ENCODE measurements at regions not wholly inside any gene's neighbourhood (a gene's known extent, or its start where the extent isn't known, plus 50 kb on each side); places are given as distances from the start of the nearest gene placed in this dataset.
"Not testable (repeated sequence)": the region's sequence is repeated elsewhere in the genome, so short reads cannot be mapped to it uniquely, and the experiment has no call there.

DNA sequence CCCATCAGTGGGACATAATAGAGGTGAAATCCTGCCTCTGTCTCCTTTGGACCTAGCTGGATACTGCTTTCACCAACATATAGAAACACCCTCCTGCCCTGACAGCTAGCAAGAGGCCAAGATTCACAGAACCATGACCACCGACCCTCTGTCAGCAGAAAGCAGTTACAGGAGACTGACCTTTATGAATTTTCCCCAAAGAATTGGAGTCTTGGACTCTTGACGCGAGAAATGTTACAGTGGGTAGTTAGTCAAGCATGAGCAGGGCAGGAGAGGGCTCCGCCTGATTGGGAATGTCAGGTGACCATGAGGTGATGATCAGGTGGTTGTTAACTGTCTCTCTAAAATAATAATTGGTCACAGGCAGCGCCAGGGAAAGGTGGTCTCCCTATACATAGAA lies 1002.3 kb downstream of the TDRD15 start:
- TF ChIP-seq CTCF (IDR thresholded peaks at IDR 0.05; ENCODE audit: low read depth, low read length), result no peak
- no peak for DNase-seq (ENCODE audit: low read depth in 2 of 2)
- no peak overlapping the region for H3K4me3 ChIP-seq (replicated peaks in 1 of 2; ENCODE audit: low read depth in 2 of 2, low read length in 2 of 2)

- DNase-seq (ENCODE audit: low read depth in 2 of 2), result no peak
- no peak overlapping the region for H3K4me3 ChIP-seq (replicated peaks in 1 of 2; ENCODE audit: low read depth in 2 of 2, low read length in 2 of 2)
- TF ChIP-seq CTCF (IDR thresholded peaks at IDR 0.05; ENCODE audit: low read depth, low read length), result no peak
Observed at GRCh38 chr2:22126978-22127377, 1003.2 kb downstream of the TDRD15 start.

DNA sequence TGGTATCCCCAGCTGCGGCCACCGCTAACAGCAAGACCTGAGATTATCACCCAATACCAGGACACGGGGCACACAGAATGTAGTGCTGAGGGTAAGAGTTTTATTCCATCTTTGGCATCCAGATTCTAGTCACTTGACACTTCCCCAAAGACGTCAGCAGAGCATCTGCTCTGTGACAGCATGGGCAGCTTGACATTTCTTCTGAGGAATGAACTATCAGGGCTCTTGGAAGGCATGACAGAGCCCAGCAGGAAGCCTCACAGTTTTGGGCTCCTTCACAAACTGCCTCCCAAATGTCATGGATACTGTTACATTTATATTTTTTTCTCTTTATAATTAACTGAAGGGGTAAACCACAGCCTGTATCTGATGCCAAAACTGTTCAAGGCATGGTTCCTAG lies 1010.7 kb downstream of the TDRD15 start:
- no peak for TF ChIP-seq CTCF (IDR thresholded peaks at IDR 0.05; ENCODE audit: low read depth, low read length)
- no peak overlapping the region for H3K4me3 ChIP-seq (replicated peaks in 1 of 2; ENCODE audit: low read depth in 2 of 2, low read length in 2 of 2)
- DNase-seq (ENCODE audit: low read depth in 2 of 2), result no peak

DNA sequence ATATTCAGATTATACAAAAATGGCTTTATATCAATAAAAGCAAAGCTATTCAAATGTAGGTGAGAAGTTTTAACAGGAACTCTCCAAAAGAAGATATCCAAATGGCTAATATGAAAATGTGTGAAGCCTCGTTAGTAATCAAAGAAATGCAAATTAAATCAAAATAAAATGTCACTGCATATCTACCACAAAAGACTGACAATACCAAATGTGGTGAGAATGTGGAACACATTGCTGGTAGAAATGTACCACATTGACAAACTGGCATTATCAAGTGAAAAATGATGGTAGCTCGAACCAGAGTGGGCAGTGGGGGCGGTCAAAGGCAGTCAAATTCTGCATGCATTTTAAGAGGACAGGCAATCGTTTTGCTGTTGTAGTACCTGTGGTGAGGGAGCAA lies 1012.7 kb downstream of the TDRD15 start:
- no peak for TF ChIP-seq CTCF (IDR thresholded peaks at IDR 0.05; ENCODE audit: low read depth, low read length)
- no peak for DNase-seq (ENCODE audit: low read depth in 2 of 2)
- no peak overlapping the region for H3K4me3 ChIP-seq (replicated peaks in 1 of 2; ENCODE audit: low read depth in 2 of 2, low read length in 2 of 2)

DNA sequence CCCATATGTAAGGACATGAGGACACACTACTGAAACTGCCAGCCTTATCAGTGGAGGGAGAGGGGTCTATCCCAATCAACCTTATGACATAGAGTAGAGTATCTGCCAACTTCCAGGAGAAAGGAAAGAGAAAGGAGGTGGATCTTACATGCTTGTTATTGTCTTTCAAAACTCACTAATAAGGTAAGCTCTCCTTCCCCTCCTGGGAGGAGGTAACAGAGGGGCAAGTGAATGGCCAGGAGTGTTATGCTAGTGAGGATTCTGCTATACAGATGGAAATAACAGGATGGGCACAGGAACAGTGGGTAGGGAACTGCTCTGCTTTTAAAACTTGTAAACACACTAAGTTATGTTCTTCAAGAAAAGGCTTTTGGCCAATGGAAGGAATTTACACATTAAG lies 1020.1 kb downstream of the TDRD15 start:
- H3K4me3 ChIP-seq (replicated peaks in 1 of 2; ENCODE audit: low read depth in 2 of 2, low read length in 2 of 2), result no peak overlapping the region
- DNase-seq (ENCODE audit: low read depth in 2 of 2), result no peak
- no peak for TF ChIP-seq CTCF (IDR thresholded peaks at IDR 0.05; ENCODE audit: low read depth, low read length)

DNA sequence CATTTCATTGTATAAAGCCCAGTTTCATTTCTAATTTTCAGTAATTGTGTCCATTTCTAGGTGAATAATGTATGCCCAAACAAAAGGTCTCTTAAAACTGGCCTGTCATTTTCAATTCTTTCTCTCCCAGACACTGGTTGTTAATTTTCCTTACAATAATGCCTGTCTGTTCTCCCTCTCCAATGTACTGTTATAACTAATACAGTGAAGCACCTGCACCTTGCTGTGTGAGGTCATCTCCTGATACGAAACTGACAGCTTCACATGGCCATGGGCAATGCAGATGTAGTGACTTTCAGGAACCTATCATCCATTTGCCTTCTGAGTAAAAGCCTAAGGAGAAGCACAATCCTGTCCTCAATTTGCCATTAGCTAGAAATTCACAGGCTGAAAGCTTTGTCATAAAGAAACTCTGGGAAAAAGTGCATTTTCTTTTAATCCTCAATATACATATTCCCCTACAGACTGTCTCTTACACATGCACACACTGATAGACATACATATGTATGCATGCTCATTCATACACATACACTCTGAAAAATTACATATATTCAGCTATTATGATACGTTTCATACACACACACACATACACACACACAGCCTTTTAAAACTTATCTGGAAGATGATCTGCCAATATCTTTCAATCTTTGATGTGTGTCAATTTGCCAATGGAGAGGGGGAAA lies 1030.3 kb downstream of the TDRD15 start:
- no peak for TF ChIP-seq CTCF (IDR thresholded peaks at IDR 0.05; ENCODE audit: low read depth, low read length)
- no peak for DNase-seq (ENCODE audit: low read depth in 2 of 2)
- no peak overlapping the region for H3K4me3 ChIP-seq (replicated peaks in 1 of 2; ENCODE audit: low read depth in 2 of 2, low read length in 2 of 2)

GRCh38 chr2:22156661-22157060 lies 1032.9 kb downstream of the TDRD15 start:
- H3K4me3 ChIP-seq (replicated peaks in 1 of 2; ENCODE audit: low read depth in 2 of 2, low read length in 2 of 2); DNase-seq (ENCODE audit: low read depth in 2 of 2): not testable (repeated sequence)

Measured in cardiac fibroblast (primary cell).